GM12878 (cell line): ENCODE measurements at regions not wholly inside any gene's neighbourhood (a gene's known extent, or its start where the extent isn't known, plus 50 kb on each side); places are given as distances from the start of the nearest gene placed in this dataset.

Experiments used
- ATAC-seq: fragments of 200-7000 bp; cut with Tn5 transposase; 3 replicates; pipeline ENCODE4 v1.9.1; 2020; ENCODE audit warnings: mild to moderate bottlenecking, moderate library complexity
- BruUV-seq: library from RNA; stranded (reverse); fragments of 400-500 nt; replicated peaks from 2 replicates; lab custom pipeline; 2021; lab: Mats Ljungman, UMichigan
- CTCF ChIA-PET: fragments of 300-600 bp; sonication (Branson Sonifier 250); formaldehyde crosslinking; extraction: SDS; loops from one replicate; lab custom pipeline; 2021; ENCODE audit warnings: inconsistent platforms; lab: Yijun Ruan, JAX
- POLR2A ChIA-PET: fragments of 350-600 bp; formaldehyde crosslinking; extraction: SDS; loops from one replicate; lab custom pipeline; 2021; ENCODE audit warnings: inconsistent platforms; lab: Charles Lee
- RAD21 ChIA-PET: fragments of 300-600 bp; sonication (Branson Sonifier 250); formaldehyde crosslinking; loops from one replicate; lab custom pipeline; 2023; ENCODE audit warnings: antibody characterized with exemption; ENCODE audit not compliant: unreplicated experiment; lab: Charles Lee
- SMC1A ChIA-PET: fragments of 300-600 bp; sonication (Branson Sonifier 250); formaldehyde crosslinking; loops from one replicate; lab custom pipeline; 2023; ENCODE audit not compliant: unreplicated experiment, uncharacterized antibody; lab: Charles Lee
- DNase-seq: peaks from one replicate; pipeline ENCODE4 v3.0.0-alpha.2; 2011; ENCODE audit warnings: low read depth, low spot score
- FAIRE-seq: peaks from 3 replicates; lab custom pipeline; 2011; peaks lifted over from hg19 to GRCh38; lab: Jason Lieb, UNC
- H2AFZ ChIP-seq: 2 replicates; pipeline ENCODE4 v1.6.0; 2011; ENCODE audit warnings: low read depth, low read length, control low read depth; ENCODE audit not compliant: control insufficient read depth
- H3K27ac ChIP-seq: 2 replicates; pipeline ENCODE4 v1.5.1; 2011; ENCODE audit warnings: control low read depth; ENCODE audit not compliant: control insufficient read depth, insufficient read depth
- H3K27me3 ChIP-seq, 2 experiments: replicated peaks in 1 of 2; 2 replicates each; pipeline versions ENCODE4 v1.6.0 to v1.6.1; 2011; ENCODE audit warnings: low read length in 1 of 2; ENCODE audit not compliant: control insufficient read depth in 2 of 2, insufficient read depth in 2 of 2
- H3K36me3 ChIP-seq, 2 experiments: 2 replicates each; pipeline ENCODE4 v1.5.1; 2011; ENCODE audit warnings: low read length in 1 of 2; ENCODE audit not compliant: control insufficient read depth in 2 of 2, insufficient read depth in 2 of 2
- H3K4me1 ChIP-seq: 2 replicates; pipeline ENCODE4 v1.6.1; 2011; ENCODE audit warnings: mild to moderate bottlenecking, low read length, moderate library complexity, mixed read lengths; ENCODE audit not compliant: control insufficient read depth, insufficient read depth
- H3K4me2 ChIP-seq: 2 replicates; pipeline ENCODE4 v1.6.0; 2011; ENCODE audit warnings: control low read depth; ENCODE audit not compliant: control insufficient read depth, insufficient read depth
- H3K4me3 ChIP-seq: fragments of 200-600 bp; sonication (generic); 2 replicates; pipeline ENCODE4 v1.5.1; 2016
- H3K79me2 ChIP-seq: 2 replicates; pipeline ENCODE4 v1.6.0; 2011; ENCODE audit warnings: low read length; ENCODE audit not compliant: control insufficient read depth, insufficient read depth
- H3K9ac ChIP-seq: 2 replicates; pipeline ENCODE4 v1.8.0; 2011; ENCODE audit warnings: low read length, control low read depth, mixed read lengths; ENCODE audit not compliant: control insufficient read depth, insufficient read depth
- H3K9me3 ChIP-seq: replicated peaks from 3 replicates; pipeline ENCODE4 v1.5.1; 2011; ENCODE audit warnings: mild to moderate bottlenecking, low read length; ENCODE audit not compliant: control insufficient read depth, insufficient read depth
- H4K20me1 ChIP-seq: 2 replicates; pipeline ENCODE4 v1.6.0; 2011; ENCODE audit not compliant: control insufficient read depth, insufficient read depth
- ATF7 ChIP-seq: fragments of 450-650 bp; IDR thresholded peaks from 2 replicates; pipeline ENCODE4 v1.6.1; 2016; ENCODE audit warnings: low read depth, mild to moderate bottlenecking
- CEBPB ChIP-seq, 2 experiments: fragments of 150-350 bp in 1 of 2; IDR thresholded peaks; 2 replicates each; pipeline ENCODE4 v1.6.1; 2012 to 2014; ENCODE audit warnings: low read depth in 2 of 2, low read length in 2 of 2, borderline replicate concordance in 1 of 2, inconsistent platforms in 1 of 2
- IKZF1 ChIP-seq: fragments of 450-650 bp; conservative IDR thresholded peaks from 2 replicates; pipeline ENCODE4 v1.6.1; 2017; ENCODE audit warnings: antibody characterized with exemption, mild to moderate bottlenecking
- IKZF2 ChIP-seq, 2 experiments: fragments of 450-650 bp; IDR thresholded peaks; 2 replicates each; pipeline ENCODE4 v1.6.1; 2017; ENCODE audit warnings: mild to moderate bottlenecking in 2 of 2, moderate library complexity in 2 of 2
- JUND ChIP-seq: IDR thresholded peaks from 2 replicates; pipeline ENCODE4 v1.6.1; 2012; ENCODE audit warnings: low read depth, mild to moderate bottlenecking, low read length, improper control_type of control experiment, moderate library complexity
- MYB ChIP-seq: fragments of 150-350 bp; IDR thresholded peaks from 2 replicates; pipeline ENCODE4 v1.6.1; 2014; ENCODE audit warnings: mild to moderate bottlenecking, low read depth, low read length, borderline replicate concordance
- SMC3 ChIP-seq: IDR thresholded peaks from 2 replicates; pipeline ENCODE4 v1.6.1; 2011; ENCODE audit warnings: low read length, improper control_type of control experiment, borderline replicate concordance
- SPI1 ChIP-seq: IDR thresholded peaks from 2 replicates; pipeline ENCODE4 v1.6.1; 2011; ENCODE audit warnings: low read depth, mild to moderate bottlenecking, low read length, moderate library complexity, borderline replicate concordance; ENCODE audit not compliant: insufficient read depth
- SREBF2 ChIP-seq: IDR thresholded peaks from 2 replicates; pipeline ENCODE4 v1.6.1; 2012; ENCODE audit warnings: mild to moderate bottlenecking, low read length
- TCF3 ChIP-seq: IDR thresholded peaks from 2 replicates; pipeline ENCODE4 v1.6.1; 2012; ENCODE audit warnings: low read depth, mild to moderate bottlenecking, low read length, borderline replicate concordance; ENCODE audit not compliant: insufficient read depth
- YBX1 ChIP-seq: fragments of 450-650 bp; IDR thresholded peaks from 2 replicates; pipeline ENCODE4 v1.6.1; 2016; ENCODE audit warnings: antibody characterized with exemption
- YY1 ChIP-seq: IDR thresholded peaks from 2 replicates; pipeline ENCODE4 v1.6.1; 2011; ENCODE audit warnings: low read depth, mild to moderate bottlenecking, low read length
- ZBED1 ChIP-seq: IDR thresholded peaks from 2 replicates; pipeline ENCODE4 v1.6.1; 2016; ENCODE audit warnings: borderline replicate concordance
- ZZZ3 ChIP-seq: IDR thresholded peaks from 2 replicates; pipeline ENCODE4 v1.6.1; 2011; ENCODE audit warnings: low read depth; ENCODE audit not compliant: control insufficient read depth, insufficient read length
- WGBS: methylation state at CpG from one replicate; pipeline ENCODE4 v1.1.6; 2016; ENCODE audit warnings: low lambda C conversion rate; ENCODE audit not compliant: insufficient replicate concordance, insufficient coverage; ENCODE audit errors: missing lambda C conversion rate; 5-methylcytosine and 5-hydroxymethylcytosine counted together
- in situ Hi-C: fragments of 300-500 bp; cut with MboI; formaldehyde crosslinking; loops from 9 replicates; pipeline ENCODE4 v1.14.3; 2018; ENCODE audit warnings: mixed read lengths
- intact Hi-C: fragments of 100-400 bp; cut with micrococcal nuclease; formaldehyde crosslinking; loops from one replicate; pipeline ENCODE4 v1.14.2; 2022; ENCODE audit not compliant: unreplicated experiment

GRCh38 chr11:15818132-15818842 is 538.1 kb downstream of the SOX6 start:
- no peaks in the 10 kb centered on the region for H3K9me3 ChIP-seq
- no peak for FAIRE-seq
- no peaks in the 10 kb centered on the region for H3K27me3 ChIP-seq
- no peak overlapping the region for H3K4me3 ChIP-seq
- RAD21 ChIA-PET = interaction anchor here (0.8 kb wide), 1 partner anchor 233 kb away, joined by 3 read pairs; no protein-coding TSS in a partner anchor
- no peak overlapping the region for H3K27ac ChIP-seq
- 4% methylated on average over 6 of the region's 6 CpGs for WGBS
- H3K4me1 ChIP-seq = no peaks in the 10 kb centered on the region
- H3K79me2 ChIP-seq = no peaks in the 10 kb centered on the region
- no peak for DNase-seq
- no peaks in the 10 kb centered on the region for H4K20me1 ChIP-seq
- CTCF ChIA-PET = interaction anchor here (1.0 to 5.8 kb wide), 3 partner anchors 12 to 57 kb away, joined by 3 to 45 read pairs (median 3); no protein-coding TSS in a partner anchor
- ATAC-seq = peak; percentile 24
- no peak overlapping the region for H2AFZ ChIP-seq
- in situ Hi-C loops = no loop called here
- intact Hi-C loops = loop anchor here (2.0 to 5.0 kb wide), 2 partner anchors 491 to 795 kb away; no protein-coding TSS in a partner anchor
- POLR2A ChIA-PET = no interaction called here
- no peaks in the 10 kb centered on the region for H3K36me3 ChIP-seq
- SMC1A ChIA-PET = interaction anchor here (0.9 to 1.5 kb wide), 7 partner anchors 9 to 562 kb away, joined by 3 to 4 read pairs (median 3); no protein-coding TSS in a partner anchor
- no peak overlapping the region for H3K4me2 ChIP-seq
- H3K9ac ChIP-seq = no peak overlapping the region
- BruUV-seq = no TSS peak
- TF ChIP-seq IKZF2 (IDR thresholded peaks at IDR 0.05) (peak; percentile 20 to 47; a peak in 1 of 4 replicates), SREBF2 (no peak), ATF7 (peak; percentile 50; the same call in 1 of the 2 replicates), IKZF1 (peak; percentile 60; the same call in 1 of the 2 replicates)

- Histone ChIP-seq H3K4me1 (no peaks in the 10 kb centered on the region), H3K36me3 (no peaks in the 10 kb centered on the region), H4K20me1 (no peaks in the 10 kb centered on the region), H3K9me3 (no peaks in the 10 kb centered on the region), H3K9ac (no peak overlapping the region), H3K27ac (no peak overlapping the region), H3K27me3 (no peaks in the 10 kb centered on the region), H3K4me3 (no peak overlapping the region), H2AFZ (no peak overlapping the region), H3K4me2 (no peak overlapping the region), H3K79me2 (no peaks in the 10 kb centered on the region)
- FAIRE-seq = peak; percentile 75
- SMC1A ChIA-PET = interaction anchor here (0.6 to 4.1 kb wide), 4 partner anchors 11 to 793 kb away, joined by 3 to 22 read pairs (median 3); no protein-coding TSS in a partner anchor
- intact Hi-C loops = loop anchor here (2.0 to 5.0 kb wide), 2 partner anchors 492 to 793 kb away; no protein-coding TSS in a partner anchor
- no TSS peak for BruUV-seq
- in situ Hi-C loops = no loop called here
- POLR2A ChIA-PET = no interaction called here
- CTCF ChIA-PET = interaction anchor here (0.6 to 5.8 kb wide), 9 partner anchors 10 to 810 kb away, joined by 3 to 45 read pairs (median 3); no protein-coding TSS in a partner anchor
- peak; percentile 88 for ATAC-seq
- WGBS = 0% methylated on average over 8 of the region's 8 CpGs
- no peak for DNase-seq
- RAD21 ChIA-PET = interaction anchor here (2.1 to 2.8 kb wide), 2 partner anchors 10 to 794 kb away, joined by 7 read pairs; no protein-coding TSS in a partner anchor
- TF ChIP-seq SPI1 (peak; percentile 52; the same call in 1 of the 2 replicates), TCF3 (no peak), JUND (no peak), MYB (no peak), YY1 (0 out of 2 replicates have a peak, but pooled peaks have one; percentile 14), SMC3 (peak; percentile 53; the same call in 1 of the 2 replicates), ZZZ3 (no peak), IKZF1 (no peak; the same call in 1 of the 2 replicates), CEBPB (IDR thresholded peaks at IDR 0.05; ENCODE audit: borderline replicate concordance in 1 of 2, low read depth in 2 of 2, low read length in 2 of 2) (no peak), YBX1 (no peak), ZBED1 (no peak)
Observed at GRCh38 chr11:15819679-15820286, 536.6 kb downstream of the SOX6 start.
